ENCODE measurements at regions not wholly inside any gene's neighbourhood (a gene's known extent, or its start where the extent isn't known, plus 50 kb on each side); places are given as distances from the start of the nearest gene placed in this dataset.

- intact Hi-C loops (cut with micrococcal nuclease) = loop anchor here (10.0 kb wide), 1 partner anchor 193 kb away; no protein-coding TSS in a partner anchor
- ChIA-PET CTCF (no interaction called here), POLR2A (no interaction called here), RAD21 (ENCODE audit: low non-redundant PET in 1 of 2, low total read pairs in 2 of 2, uncharacterized antibody in 2 of 2, unreplicated experiment in 2 of 2) (no interaction called here)
- no TSS peak for BruUV-seq (replicated peaks)
- H3K27me3 ChIP-seq (ENCODE audit: insufficient read depth, low read length) = no peaks in the 10 kb centered on the region
- H3K79me2 ChIP-seq (ENCODE audit: insufficient read depth, low read length) = no peaks in the 10 kb centered on the region
- no peak overlapping the region for H3K27ac ChIP-seq (ENCODE audit: low read depth, low read length)
- no peak overlapping the region for H2AFZ ChIP-seq (ENCODE audit: low read depth, low read length, poor library complexity, severe bottlenecking)
- DNase-seq (ENCODE audit: low read depth, low spot score) (no peak), ATAC-seq (no peak)
- no peaks in the 10 kb centered on the region for H3K9me2 ChIP-seq (ENCODE audit: insufficient read depth)
- no peaks in the 10 kb centered on the region for H3K4me1 ChIP-seq (ENCODE audit: control insufficient read depth in 1 of 2, insufficient read depth in 2 of 2, low read length in 2 of 2)
- no peak overlapping the region for H3K4me3 ChIP-seq (replicated peaks in 1 of 2; ENCODE audit: low read depth in 1 of 2, low read length in 2 of 2)
- TF ChIP-seq ATF3 (IDR thresholded peaks at IDR 0.05) = no peak
- no peak for TF ChIP-seq SRF (IDR thresholded peaks at IDR 0.05; ENCODE audit: low read depth)
- TF ChIP-seq YY1 (IDR thresholded peaks at IDR 0.05; ENCODE audit: extremely low read depth, insufficient replicate concordance, low read depth, low read length) = no peak
- no peak for TF ChIP-seq ELF1 (IDR thresholded peaks at IDR 0.05; ENCODE audit: borderline replicate concordance, low read depth)
- no peaks in the 10 kb centered on the region for H4K20me1 ChIP-seq (ENCODE audit: insufficient read depth)
- H3K4me2 ChIP-seq (ENCODE audit: low read length) = no peak overlapping the region
- H3K9ac ChIP-seq (ENCODE audit: low read length) = no peak overlapping the region
- H3K9me3 ChIP-seq (ENCODE audit: control insufficient read depth in 1 of 2, insufficient read depth in 1 of 2, low read depth in 1 of 2, low read length in 2 of 2) = no peaks in the 10 kb centered on the region
- H3K36me3 ChIP-seq (ENCODE audit: control insufficient read depth in 1 of 2, insufficient read depth in 2 of 2, low read length in 2 of 2) = no peaks in the 10 kb centered on the region
These were observed 152.1 kb downstream of the GLI2 start for GRCh38 chr2:120887741-120888231.

GRCh38 chr2:120888851-120889250 lies 153.2 kb downstream of the GLI2 start:
- no peaks in the 10 kb centered on the region for H3K27me3 ChIP-seq (ENCODE audit: insufficient read depth, low read length)

More at GRCh38 chr2:120888851-120889250, 153.2 kb downstream of the GLI2 start:
- no peaks in the 10 kb centered on the region for H3K36me3 ChIP-seq (ENCODE audit: control insufficient read depth in 1 of 2, insufficient read depth in 2 of 2, low read length in 2 of 2)
- POLR2A ChIA-PET = no interaction called here
- no peaks in the 10 kb centered on the region for H4K20me1 ChIP-seq (ENCODE audit: insufficient read depth)
- no peak overlapping the region for H3K4me2 ChIP-seq (ENCODE audit: low read length)
- intact Hi-C loops (cut with micrococcal nuclease) = loop anchor here (10.0 kb wide), 1 partner anchor 194 kb away; no protein-coding TSS in a partner anchor
- no peaks in the 10 kb centered on the region for H3K9me2 ChIP-seq (ENCODE audit: insufficient read depth)
- no peak for ATAC-seq
- H3K4me1 ChIP-seq (ENCODE audit: control insufficient read depth in 1 of 2, insufficient read depth in 2 of 2, low read length in 2 of 2) = no peaks in the 10 kb centered on the region
- BruUV-seq (replicated peaks) = no TSS peak
- H3K79me2 ChIP-seq (ENCODE audit: insufficient read depth, low read length) = no peaks in the 10 kb centered on the region
- no peak for DNase-seq (ENCODE audit: low read depth, low spot score)
- H3K9me3 ChIP-seq (ENCODE audit: control insufficient read depth in 1 of 2, insufficient read depth in 1 of 2, low read depth in 1 of 2, low read length in 2 of 2) = no peaks in the 10 kb centered on the region
- CTCF ChIA-PET = no interaction called here
- no peak overlapping the region for H2AFZ ChIP-seq (ENCODE audit: low read depth, low read length, poor library complexity, severe bottlenecking)
- no peak overlapping the region for H3K9ac ChIP-seq (ENCODE audit: low read length)
- TF ChIP-seq ZFX (IDR thresholded peaks at IDR 0.05) (no peak), FOSL1 (IDR thresholded peaks at IDR 0.05; ENCODE audit: low read depth) (no peak), REST (IDR thresholded peaks at IDR 0.05; ENCODE audit: low read depth) (no peak), YY1 (IDR thresholded peaks at IDR 0.05; ENCODE audit: extremely low read depth, insufficient replicate concordance, low read depth, low read length) (no peak), JUND (IDR thresholded peaks at IDR 0.05) (no peak)
- H3K27ac ChIP-seq (ENCODE audit: low read depth, low read length) = no peak overlapping the region
- no peak overlapping the region for H3K4me3 ChIP-seq (replicated peaks in 1 of 2; ENCODE audit: low read depth in 1 of 2, low read length in 2 of 2)
- RAD21 ChIA-PET (ENCODE audit: low non-redundant PET in 1 of 2, low total read pairs in 2 of 2, uncharacterized antibody in 2 of 2, unreplicated experiment in 2 of 2) = no interaction called here
